Neuronal stem cell (in vitro differentiated cells): ENCODE measurements at regions not wholly inside any gene's neighbourhood (a gene's known extent, or its start where the extent isn't known, plus 50 kb on each side); places are given as distances from the start of the nearest gene placed in this dataset.

Experiments
- DNase-seq: peaks from one replicate; pipeline ENCODE4 v3.0.0-alpha.2; 2013; ENCODE audit warnings: low spot score
- H2AFZ ChIP-seq: one replicate; pipeline ENCODE4 v1.6.1; 2013; ENCODE audit warnings: mild to moderate bottlenecking, low read length, inconsistent platforms
- H2AK5ac ChIP-seq: 2 replicates; pipeline ENCODE4 v1.6.1; 2013; ENCODE audit warnings: low read depth, mild to moderate bottlenecking, inconsistent platforms, low read length, moderate library complexity, mixed read lengths
- H2BK120ac ChIP-seq: 2 replicates; pipeline ENCODE4 v1.6.1; 2013; ENCODE audit warnings: low read depth, mild to moderate bottlenecking, inconsistent platforms, low read length, moderate library complexity, mixed read lengths
- H2BK12ac ChIP-seq: one replicate; pipeline ENCODE4 v1.6.1; 2013; ENCODE audit warnings: low read length, inconsistent platforms
- H2BK15ac ChIP-seq: 2 replicates; pipeline ENCODE4 v1.6.1; 2013; ENCODE audit warnings: mild to moderate bottlenecking, low read length, inconsistent platforms, mixed read lengths
- H2BK5ac ChIP-seq: one replicate; pipeline ENCODE4 v1.6.1; 2013; ENCODE audit warnings: inconsistent platforms, mild to moderate bottlenecking, low read length, moderate library complexity
- H3K14ac ChIP-seq: one replicate; pipeline ENCODE4 v1.6.1; 2013; ENCODE audit warnings: low read length, inconsistent platforms
- H3K18ac ChIP-seq: 2 replicates; pipeline ENCODE4 v1.6.1; 2013; ENCODE audit warnings: low read length, inconsistent platforms
- H3K23ac ChIP-seq: 2 replicates; pipeline ENCODE4 v1.6.1; 2013; ENCODE audit warnings: low read depth, mild to moderate bottlenecking, mixed read lengths, low read length, inconsistent platforms; ENCODE audit not compliant: poor library complexity
- H3K27ac ChIP-seq: replicated peaks from 3 replicates; pipeline ENCODE4 v1.5.1; 2013; ENCODE audit warnings: low read length, inconsistent platforms
- H3K27me3 ChIP-seq, 3 experiments: 2 replicates each; pipeline ENCODE4 v1.6.1; 2013; ENCODE audit warnings: low read length in 3 of 3, mild to moderate bottlenecking in 2 of 3, inconsistent platforms in 1 of 3, low read depth in 1 of 3, mixed read lengths in 1 of 3, moderate library complexity in 1 of 3; ENCODE audit not compliant: control insufficient read depth in 3 of 3, insufficient read depth in 3 of 3
- H3K36me3 ChIP-seq, 2 donors: replicated peaks in 1 of 2; 2 replicates each; pipeline ENCODE4 v1.6.1; 2013; ENCODE audit warnings: low read length in 2 of 2; ENCODE audit not compliant: control insufficient read depth in 2 of 2, insufficient read depth in 2 of 2
- H3K4ac ChIP-seq: 2 replicates; pipeline ENCODE4 v1.6.1; 2013; ENCODE audit warnings: inconsistent platforms, mild to moderate bottlenecking, low read length, moderate library complexity
- H3K4me1 ChIP-seq, 2 donors: 1 replicate in 1 of 2; 2 replicates in 1 of 2; pipeline ENCODE4 v1.6.1; 2013; ENCODE audit warnings: low read length in 2 of 2, low read depth in 1 of 2; ENCODE audit not compliant: control insufficient read depth in 2 of 2, insufficient read depth in 1 of 2
- H3K4me2 ChIP-seq: one replicate; pipeline ENCODE4 v1.6.1; 2013; ENCODE audit warnings: mild to moderate bottlenecking, low read length, inconsistent platforms; ENCODE audit not compliant: insufficient read depth, poor library complexity, severe bottlenecking
- H3K4me3 ChIP-seq, 2 donors: 2 replicates each; pipeline ENCODE4 v1.5.1; 2013; ENCODE audit warnings: low read length in 2 of 2, mild to moderate bottlenecking in 2 of 2, inconsistent platforms in 1 of 2, moderate library complexity in 1 of 2
- H3K79me1 ChIP-seq: one replicate; pipeline ENCODE4 v1.6.1; 2013; ENCODE audit warnings: low read depth, mild to moderate bottlenecking, inconsistent platforms, low read length, moderate library complexity
- H3K9ac ChIP-seq: one replicate; pipeline ENCODE4 v1.6.1; 2013; ENCODE audit warnings: mild to moderate bottlenecking, low read depth, low read length, inconsistent platforms; ENCODE audit not compliant: poor library complexity
- H3K9me3 ChIP-seq, 2 donors: replicated peaks in 1 of 2; 2 replicates each; pipeline versions ENCODE3 to v1.6.1; 2013; ENCODE audit warnings: low read length in 2 of 2, mild to moderate bottlenecking in 2 of 2, inconsistent platforms in 1 of 2, low read depth in 1 of 2, mixed read lengths in 1 of 2, moderate library complexity in 1 of 2; ENCODE audit not compliant: control insufficient read depth in 2 of 2, insufficient read depth in 1 of 2
- H4K8ac ChIP-seq: one replicate; pipeline ENCODE4 v1.6.1; 2013; ENCODE audit warnings: low read depth, mild to moderate bottlenecking, inconsistent platforms, low read length, moderate library complexity
- H4K91ac ChIP-seq: one replicate; pipeline ENCODE4 v1.6.1; 2013; ENCODE audit warnings: low read length, low read depth, mild to moderate bottlenecking, inconsistent platforms; ENCODE audit not compliant: poor library complexity
- WGBS, 2 donors: extraction: QIAGEN DNeasy Blood & Tissue Kit; methylation state at CpG; one replicate each; pipeline ENCODE4 v1.1.7; 2013; ENCODE audit warnings: missing lambda C conversion rate in 2 of 2, mixed read lengths in 1 of 2; ENCODE audit not compliant: insufficient read length in 2 of 2, insufficient replicate concordance in 1 of 2; ENCODE audit errors: extremely low coverage in 2 of 2; 5-methylcytosine and 5-hydroxymethylcytosine counted together

GRCh38 chr10:4205113-4205512 is 420.1 kb upstream of the KLF6 start:
- Histone ChIP-seq H3K27me3 (no peaks in the 10 kb centered on the region), H3K4me1 (no peaks in the 10 kb centered on the region), H3K9ac (no peak overlapping the region), H3K23ac (no peak overlapping the region), H3K9me3 (no peaks in the 10 kb centered on the region), H3K79me1 (no peaks in the 10 kb centered on the region), H4K91ac (no peak overlapping the region), H2BK15ac (no peak overlapping the region), H4K8ac (no peak overlapping the region), H3K27ac (no peak overlapping the region), H3K4ac (no peak overlapping the region), H2AK5ac (no peak overlapping the region), H2BK12ac (no peak overlapping the region), H2BK5ac (no peak overlapping the region), H3K4me2 (no peak overlapping the region), H3K14ac (no peak overlapping the region), H3K4me3 (no peak overlapping the region), H3K36me3 (no peaks in the 10 kb centered on the region), H3K18ac (no peak overlapping the region), H2BK120ac (no peak overlapping the region), H2AFZ (no peak overlapping the region)
- DNase-seq = no peak
- no CpG with 5 or more reads among the region's 1 CpG for WGBS, 2 donors

DNA sequence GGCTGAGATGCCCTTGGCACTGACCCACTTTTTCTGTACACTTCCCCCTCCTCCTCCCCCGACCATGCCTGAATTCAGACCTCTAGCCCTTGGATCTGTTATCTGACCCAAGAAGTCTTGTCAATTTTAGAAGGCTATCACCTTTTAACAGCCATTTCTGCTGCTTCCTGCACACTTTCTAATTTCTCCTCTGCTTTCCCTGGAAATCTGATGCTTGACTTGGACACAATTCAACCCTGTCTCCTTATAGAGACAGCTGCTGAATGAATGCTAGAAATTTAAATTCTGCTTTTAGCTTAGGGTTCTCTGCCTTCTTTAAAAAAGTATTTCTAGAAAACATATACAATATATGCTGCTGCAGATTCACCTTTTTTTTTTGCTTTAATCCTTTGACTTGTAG is 417.9 kb upstream of the KLF6 start:
- Histone ChIP-seq H4K8ac (no peak overlapping the region), H3K14ac (no peak overlapping the region), H4K91ac (no peak overlapping the region), H3K18ac (no peak overlapping the region), H3K9ac (no peak overlapping the region), H3K4me2 (no peak overlapping the region), H3K4ac (no peak overlapping the region), H2AK5ac (no peak overlapping the region), H3K36me3 (no peaks in the 10 kb centered on the region), H3K23ac (no peak overlapping the region), H2BK15ac (no peak overlapping the region), H3K79me1 (no peaks in the 10 kb centered on the region), H3K27ac (no peak overlapping the region), H3K27me3 (no peaks in the 10 kb centered on the region), H2BK120ac (no peak overlapping the region), H3K9me3 (no peaks in the 10 kb centered on the region), H2AFZ (no peak overlapping the region), H2BK12ac (no peak overlapping the region), H3K4me3 (no peak overlapping the region), H3K4me1 (no peaks in the 10 kb centered on the region), H2BK5ac (no peak overlapping the region)
- no CpG with 5 or more reads among the region's 1 CpG for WGBS, 2 donors
- DNase-seq = no peak

- H3K79me1 ChIP-seq = no peaks in the 10 kb centered on the region
- H2BK15ac ChIP-seq = no peak overlapping the region
- no peak overlapping the region for H3K4me3 ChIP-seq
- no CpG with 5 or more reads among the region's 14 CpGs for WGBS, 2 donors
- H2AFZ ChIP-seq = no peak overlapping the region
- H3K18ac ChIP-seq = no peak overlapping the region
- no peaks in the 10 kb centered on the region for H3K4me1 ChIP-seq
- H3K9me3 ChIP-seq = no peaks in the 10 kb centered on the region
- H4K91ac ChIP-seq = no peak overlapping the region
- no peak overlapping the region for H2BK120ac ChIP-seq
- no peak overlapping the region for H3K14ac ChIP-seq
- H3K36me3 ChIP-seq = no peaks in the 10 kb centered on the region
- no peak overlapping the region for H3K9ac ChIP-seq
- H3K23ac ChIP-seq = no peak overlapping the region
- H2BK5ac ChIP-seq = no peak overlapping the region
- no peak overlapping the region for H3K4ac ChIP-seq
- no peak overlapping the region for H4K8ac ChIP-seq
- H3K4me2 ChIP-seq = no peak overlapping the region
- H2BK12ac ChIP-seq = no peak overlapping the region
- H3K27ac ChIP-seq = no peak overlapping the region
- H2AK5ac ChIP-seq = no peak overlapping the region
- DNase-seq = no peak
- H3K27me3 ChIP-seq = no peaks in the 10 kb centered on the region
Measured at GRCh38 chr10:4201866-4202825, 417.1 kb upstream of the KLF6 start.

DNA sequence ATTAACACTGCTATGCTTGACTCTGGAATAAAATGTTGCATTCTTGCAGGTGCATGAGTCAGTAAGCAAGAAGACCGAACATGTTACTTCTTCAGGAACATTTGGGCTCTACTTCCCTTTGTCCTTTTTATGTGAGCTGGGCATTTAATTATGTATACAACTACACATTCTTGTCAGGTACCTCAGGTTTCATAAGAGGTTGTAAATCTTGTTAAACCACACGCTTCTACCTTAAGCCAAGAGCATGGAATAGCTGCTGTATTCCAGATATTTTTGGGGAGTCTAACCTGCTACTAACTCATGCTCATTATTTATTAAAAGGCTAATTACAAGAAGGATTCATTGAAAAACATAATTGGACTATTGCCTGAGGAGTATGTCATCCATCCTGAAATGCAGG is 414.2 kb upstream of the KLF6 start:
- H2AK5ac ChIP-seq = no peak overlapping the region
- no peak overlapping the region for H3K9ac ChIP-seq
- H3K27me3 ChIP-seq = no peaks in the 10 kb centered on the region
- no peak overlapping the region for H2BK15ac ChIP-seq
- H3K9me3 ChIP-seq = no peaks in the 10 kb centered on the region
- no peaks in the 10 kb centered on the region for H3K36me3 ChIP-seq
- no peak overlapping the region for H4K91ac ChIP-seq
- no peak overlapping the region for H3K14ac ChIP-seq
- no peak for DNase-seq
- no peak overlapping the region for H3K27ac ChIP-seq
- no peaks in the 10 kb centered on the region for H3K79me1 ChIP-seq
- no peak overlapping the region for H3K4me3 ChIP-seq
- no CpG with 5 or more reads among the region's 2 CpGs for WGBS, 2 donors
- H3K4me1 ChIP-seq = no peaks in the 10 kb centered on the region
- no peak overlapping the region for H3K18ac ChIP-seq
- H2BK120ac ChIP-seq = no peak overlapping the region
- no peak overlapping the region for H3K4ac ChIP-seq
- no peak overlapping the region for H2BK5ac ChIP-seq
- H2BK12ac ChIP-seq = no peak overlapping the region
- H2AFZ ChIP-seq = no peak overlapping the region
- H4K8ac ChIP-seq = no peak overlapping the region
- no peak overlapping the region for H3K23ac ChIP-seq
- H3K4me2 ChIP-seq = no peak overlapping the region
